Left colon (tissue), 2 donors: ENCODE measurements at regions not wholly inside any gene's neighbourhood (a gene's known extent, or its start where the extent isn't known, plus 50 kb on each side); places are given as distances from the start of the nearest gene placed in this dataset.
A peak's percentile ranks its signal among the peaks of the same experiment; 100 is the strongest.

Experiments used
- ATAC-seq: fragments of 200-7000 bp; cut with Tn5 transposase; one replicate; pipeline ENCODE4 v1.9.1; 2020; ENCODE audit warnings: mild to moderate bottlenecking, moderate library complexity
- DNase-seq, 2 donors: peaks; one replicate each; pipeline ENCODE4 v3.0.0-alpha.2; 2020
- intact Hi-C, 2 donors: fragments of 100-400 bp; cut with DNase I in 1 of 2; cut with micrococcal nuclease in 1 of 2; formaldehyde crosslinking; loops; one replicate each; pipeline versions ENCODE4 v1.11.2 to v1.14.0; 2022; cut with DNase I, micrococcal nuclease
- donor health status: DM: no; HTN: no; CAD: no.
- donor health status: DM: yes; HTN: yes; CAD: no.

DNA sequence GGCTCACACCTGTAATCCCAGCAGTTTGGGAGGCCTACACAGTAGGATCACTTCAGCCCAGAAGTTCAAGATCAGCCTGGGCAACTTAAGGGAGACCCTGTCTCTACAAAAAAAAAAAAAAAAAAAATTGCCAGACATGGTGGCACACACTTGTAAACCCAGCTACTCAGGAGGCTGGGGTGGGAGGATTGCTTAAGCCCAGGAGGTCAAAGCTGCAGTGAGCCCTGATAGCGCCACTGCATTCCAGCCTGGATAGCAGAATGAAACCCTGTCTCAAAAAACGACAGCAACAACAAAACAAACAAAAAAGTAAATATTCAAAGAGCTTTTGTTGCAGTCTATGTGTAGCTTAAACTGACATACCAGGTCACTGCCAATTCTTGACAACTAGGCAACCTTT lies 63.1 kb upstream of the TANK start:
- no peak for DNase-seq
- intact Hi-C loops, result no loop called here
- no peak for ATAC-seq

GRCh38 chr2:161100211-161100895 lies 59.9 kb upstream of the TANK start:
- intact Hi-C loops, result no loop called here
- DNase-seq (no peak), ATAC-seq (no peak)

- intact Hi-C loops, result no loop called here
- no peak for ATAC-seq
- no peak for DNase-seq
Observed at GRCh38 chr2:161101406-161101805, 58.8 kb upstream of the TANK start.

GRCh38 chr2:161102770-161103450 lies 57.3 kb upstream of the TANK start:
- intact Hi-C loops, result no loop called here
- DNase-seq (no peak), ATAC-seq (no peak)

GRCh38 chr2:161103451-161103831 lies 56.8 kb upstream of the TANK start:
- DNase-seq, result no peak
- peak; percentile 69 for ATAC-seq
- intact Hi-C loops, result no loop called here

GRCh38 chr2:161104054-161104553 lies 56.1 kb upstream of the TANK start:
- DNase-seq (no peak), ATAC-seq (no peak)
- intact Hi-C loops, result no loop called here

- no peak for DNase-seq
- ATAC-seq, result no peak
- intact Hi-C loops, result no loop called here
Observed at GRCh38 chr2:161107265-161107664, 53.0 kb upstream of the TANK start.
